Endothelial cell of umbilical vein (primary cell): ENCODE measurements at regions not wholly inside any gene's neighbourhood (a gene's known extent, or its start where the extent isn't known, plus 50 kb on each side); places are given as distances from the start of the nearest gene placed in this dataset.
"Not testable (repeated sequence)": the region's sequence is repeated elsewhere in the genome, so short reads cannot be mapped to it uniquely, and the experiment has no call there.

Experiments
- BruUV-seq: library from RNA; stranded (reverse); fragments of 400-500 nt; replicated peaks from 2 replicates; lab custom pipeline; 2021; lab: Mats Ljungman, UMichigan
- CTCF ChIA-PET: fragments of 300-600, 350-600 bp; sonication (Branson Sonifier 250); formaldehyde crosslinking; loops from one replicate; lab custom pipeline; 2021; ENCODE audit warnings: antibody characterized with exemption, inconsistent platforms; lab: Charles Lee
- POLR2A ChIA-PET: fragments of 300-600, 350-600 bp; sonication (Branson Sonifier 250); formaldehyde crosslinking; loops from one replicate; lab custom pipeline; 2021; ENCODE audit warnings: antibody characterized with exemption, inconsistent platforms; lab: Charles Lee
- DNase-seq: peaks from one replicate; pipeline ENCODE4 v3.0.0-alpha.2; 2011; ENCODE audit warnings: low read depth, low spot score
- FAIRE-seq: peaks from 2 replicates; lab custom pipeline; 2011; peaks lifted over from hg19 to GRCh38; lab: Jason Lieb, UNC
- H2AFZ ChIP-seq: 2 replicates; pipeline ENCODE4 v1.6.0; 2012; ENCODE audit warnings: low read depth, low read length, control low read depth, inconsistent platforms
- H3K27ac ChIP-seq: 2 replicates; pipeline ENCODE4 v1.5.1; 2011; ENCODE audit warnings: low read depth, mild to moderate bottlenecking, control low read depth, low read length, moderate library complexity; ENCODE audit not compliant: insufficient read depth
- H3K27me3 ChIP-seq, 2 experiments: 2 replicates each; pipeline versions ENCODE4 v1.6.0 to v1.6.1; 2011; ENCODE audit warnings: low read length in 2 of 2, mixed read lengths in 1 of 2; ENCODE audit not compliant: control insufficient read depth in 2 of 2, insufficient read depth in 2 of 2
- H3K36me3 ChIP-seq, 2 experiments: 2 replicates in 1 of 2; 3 replicates in 1 of 2; pipeline ENCODE4 v1.5.1; 2011; ENCODE audit warnings: low read length in 2 of 2, mild to moderate bottlenecking in 1 of 2, moderate library complexity in 1 of 2; ENCODE audit not compliant: control insufficient read depth in 2 of 2, insufficient read depth in 2 of 2; ENCODE audit errors: extremely low read depth in 1 of 2
- H3K4me1 ChIP-seq: 3 replicates; pipeline ENCODE4 v1.5.1; 2011; ENCODE audit warnings: mild to moderate bottlenecking, low read length; ENCODE audit not compliant: control insufficient read depth, insufficient read depth; ENCODE audit errors: extremely low read depth
- H3K4me2 ChIP-seq: 2 replicates; pipeline ENCODE4 v1.6.1; 2011; ENCODE audit warnings: low read length, control low read depth, mixed read lengths; ENCODE audit not compliant: insufficient read depth
- H3K4me3 ChIP-seq, 3 experiments: fragments of 200-600 bp in 1 of 3; sonication (generic), shearing (Covaris generic) in 1 of 3; replicated peaks in 1 of 3; 2 replicates each; pipeline ENCODE4 v1.5.1; 2011 to 2016; ENCODE audit warnings: control low read depth in 3 of 3, low read length in 3 of 3, mild to moderate bottlenecking in 2 of 3, inconsistent platforms in 1 of 3, low read depth in 1 of 3, moderate library complexity in 1 of 3; ENCODE audit not compliant: insufficient read depth in 1 of 3
- H3K79me2 ChIP-seq: 2 replicates; pipeline ENCODE4 v1.6.0; 2012; ENCODE audit warnings: low read length, inconsistent platforms; ENCODE audit not compliant: control insufficient read depth, insufficient read depth
- H3K9ac ChIP-seq: replicated peaks from 2 replicates; pipeline ENCODE3; 2011; ENCODE audit warnings: low read length, control low read depth; ENCODE audit not compliant: insufficient read depth; ENCODE audit errors: extremely low read depth
- H3K9me1 ChIP-seq: replicated peaks from 3 replicates; pipeline ENCODE4 v1.6.0; 2011; ENCODE audit warnings: mild to moderate bottlenecking, low read length; ENCODE audit not compliant: control insufficient read depth, insufficient read depth; ENCODE audit errors: extremely low read depth
- H3K9me3 ChIP-seq: replicated peaks from 2 replicates; pipeline ENCODE4 v1.5.1; 2012; ENCODE audit warnings: low read length, inconsistent platforms; ENCODE audit not compliant: control insufficient read depth, insufficient read depth
- H4K20me1 ChIP-seq: replicated peaks from 2 replicates; pipeline ENCODE3; 2011; ENCODE audit warnings: mild to moderate bottlenecking, low read length; ENCODE audit not compliant: control insufficient read depth, insufficient read depth; ENCODE audit errors: extremely low read depth
- EZH2 ChIP-seq: IDR thresholded peaks from 2 replicates; pipeline ENCODE4 v1.6.1; 2012; ENCODE audit warnings: borderline replicate concordance, low read depth, mild to moderate bottlenecking, moderate library complexity, low read length, inconsistent platforms; ENCODE audit not compliant: severe bottlenecking
- FOS ChIP-seq: IDR thresholded peaks from 2 replicates; pipeline ENCODE4 v1.6.1; 2011; ENCODE audit warnings: mild to moderate bottlenecking, low read length, moderate library complexity, borderline replicate concordance; ENCODE audit not compliant: insufficient read depth
- GATA2 ChIP-seq: IDR thresholded peaks from 2 replicates; pipeline ENCODE4 v1.7.0; 2011; ENCODE audit warnings: low read depth, mild to moderate bottlenecking, moderate library complexity, mixed read lengths, low read length; ENCODE audit not compliant: insufficient read length, insufficient read depth
- JUN ChIP-seq: IDR thresholded peaks from 2 replicates; pipeline ENCODE4 v1.6.1; 2011; ENCODE audit warnings: borderline replicate concordance, low read depth; ENCODE audit not compliant: insufficient read length, insufficient read depth
- MYC ChIP-seq: IDR thresholded peaks from one replicate; pipeline ENCODE4 v1.6.1; 2011; ENCODE audit warnings: mild to moderate bottlenecking, low read depth, low read length
- POLR2A ChIP-seq: IDR thresholded peaks from 2 replicates; pipeline ENCODE4 v1.6.1; 2012; ENCODE audit warnings: low read depth, mild to moderate bottlenecking, control low read depth, low read length
- POLR2AphosphoS5 ChIP-seq: IDR thresholded peaks from 2 replicates; pipeline ENCODE4 v1.6.1; 2012; ENCODE audit warnings: low read depth, mild to moderate bottlenecking, control low read depth, low read length, moderate library complexity; ENCODE audit not compliant: insufficient read depth
- dilution Hi-C: fragments of 300-500 bp; cut with MboI; formaldehyde crosslinking; loops from one replicate; pipeline ENCODE4 v1.15.0; 2019; ENCODE audit warnings: low sequenced_read_pairs; ENCODE audit not compliant: extremely low pct_ligation_motif_present
- intact Hi-C: fragments of 100-400 bp; cut with micrococcal nuclease; formaldehyde crosslinking; loops from one replicate; pipeline ENCODE4 v1.10.0; 2022
- TF ChIP-seq, protein P1 (sequence below), 2 donors: IDR thresholded peaks; 1 replicate in 1 of 2; 2 replicates in 1 of 2; pipeline ENCODE4 v1.5.1; 2011; ENCODE audit warnings: low read length in 2 of 2, mild to moderate bottlenecking in 2 of 2, moderate library complexity in 2 of 2, control low read depth in 1 of 2, inconsistent platforms in 1 of 2, low read depth in 1 of 2; ENCODE audit not compliant: insufficient read depth in 1 of 2; ENCODE audit errors: extremely low read depth in 1 of 2
- TF ChIP-seq, protein P2 (sequence below): IDR thresholded peaks from 2 replicates; pipeline ENCODE4 v1.6.1; 2011; ENCODE audit not compliant: insufficient read depth, insufficient read length

DNA sequence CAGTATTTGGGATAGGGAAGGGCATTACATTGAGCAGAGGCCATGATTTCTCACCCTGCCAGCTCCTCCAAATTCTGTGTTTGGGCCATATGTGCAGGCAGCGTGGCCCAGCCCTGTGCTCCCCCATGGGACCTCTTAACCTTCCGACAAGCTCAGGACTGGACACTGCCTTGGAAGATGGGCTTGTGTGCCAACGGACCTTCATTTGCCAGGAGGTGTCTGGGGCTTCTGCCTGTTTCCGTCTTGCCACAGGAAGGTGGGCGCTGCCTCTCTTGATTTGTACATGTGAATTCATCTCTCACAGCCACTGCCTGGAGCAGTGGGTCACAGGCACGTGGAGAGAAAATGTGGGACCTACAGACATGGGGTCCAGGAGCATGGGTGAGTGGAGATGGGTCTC is 272.6 kb downstream of the CCSER2 start:
- no peaks in the 10 kb centered on the region for H3K9me3 ChIP-seq
- dilution Hi-C loops (no loop called here), intact Hi-C loops (no loop called here)
- H3K79me2 ChIP-seq = no peaks in the 10 kb centered on the region
- CTCF ChIA-PET = no interaction called here
- no peak overlapping the region for H3K9ac ChIP-seq
- no peaks in the 10 kb centered on the region for H3K27me3 ChIP-seq
- FAIRE-seq = no peak
- H3K4me2 ChIP-seq = no peak overlapping the region
- no peak for DNase-seq
- no peaks in the 10 kb centered on the region for H4K20me1 ChIP-seq
- no peak overlapping the region for H3K27ac ChIP-seq
- POLR2A ChIA-PET = no interaction called here
- no peak overlapping the region for H3K4me3 ChIP-seq
- no peaks in the 10 kb centered on the region for H3K4me1 ChIP-seq
- no peak overlapping the region for H2AFZ ChIP-seq
- H3K36me3 ChIP-seq = no peaks in the 10 kb centered on the region
- no peak for TF ChIP-seq POLR2A
- no peak for TF ChIP-seq JUN
- no peak for TF ChIP-seq POLR2AphosphoS5
- TF ChIP-seq, protein P1, sequence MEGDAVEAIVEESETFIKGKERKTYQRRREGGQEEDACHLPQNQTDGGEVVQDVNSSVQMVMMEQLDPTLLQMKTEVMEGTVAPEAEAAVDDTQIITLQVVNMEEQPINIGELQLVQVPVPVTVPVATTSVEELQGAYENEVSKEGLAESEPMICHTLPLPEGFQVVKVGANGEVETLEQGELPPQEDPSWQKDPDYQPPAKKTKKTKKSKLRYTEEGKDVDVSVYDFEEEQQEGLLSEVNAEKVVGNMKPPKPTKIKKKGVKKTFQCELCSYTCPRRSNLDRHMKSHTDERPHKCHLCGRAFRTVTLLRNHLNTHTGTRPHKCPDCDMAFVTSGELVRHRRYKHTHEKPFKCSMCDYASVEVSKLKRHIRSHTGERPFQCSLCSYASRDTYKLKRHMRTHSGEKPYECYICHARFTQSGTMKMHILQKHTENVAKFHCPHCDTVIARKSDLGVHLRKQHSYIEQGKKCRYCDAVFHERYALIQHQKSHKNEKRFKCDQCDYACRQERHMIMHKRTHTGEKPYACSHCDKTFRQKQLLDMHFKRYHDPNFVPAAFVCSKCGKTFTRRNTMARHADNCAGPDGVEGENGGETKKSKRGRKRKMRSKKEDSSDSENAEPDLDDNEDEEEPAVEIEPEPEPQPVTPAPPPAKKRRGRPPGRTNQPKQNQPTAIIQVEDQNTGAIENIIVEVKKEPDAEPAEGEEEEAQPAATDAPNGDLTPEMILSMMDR (IDR thresholded peaks at IDR 0.05; ENCODE audit: extremely low read depth in 1 of 2, insufficient read depth in 1 of 2, low read depth in 1 of 2, low read length in 2 of 2) = no peak
- no peak for TF ChIP-seq EZH2
- TF ChIP-seq, protein P2, sequence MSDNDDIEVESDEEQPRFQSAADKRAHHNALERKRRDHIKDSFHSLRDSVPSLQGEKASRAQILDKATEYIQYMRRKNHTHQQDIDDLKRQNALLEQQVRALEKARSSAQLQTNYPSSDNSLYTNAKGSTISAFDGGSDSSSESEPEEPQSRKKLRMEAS = no peak
- TF ChIP-seq MYC = no peak
- no peak for TF ChIP-seq GATA2
- TF ChIP-seq FOS = no peak
- H3K9me1 ChIP-seq = no peaks in the 10 kb centered on the region
- no TSS peak for BruUV-seq

DNA sequence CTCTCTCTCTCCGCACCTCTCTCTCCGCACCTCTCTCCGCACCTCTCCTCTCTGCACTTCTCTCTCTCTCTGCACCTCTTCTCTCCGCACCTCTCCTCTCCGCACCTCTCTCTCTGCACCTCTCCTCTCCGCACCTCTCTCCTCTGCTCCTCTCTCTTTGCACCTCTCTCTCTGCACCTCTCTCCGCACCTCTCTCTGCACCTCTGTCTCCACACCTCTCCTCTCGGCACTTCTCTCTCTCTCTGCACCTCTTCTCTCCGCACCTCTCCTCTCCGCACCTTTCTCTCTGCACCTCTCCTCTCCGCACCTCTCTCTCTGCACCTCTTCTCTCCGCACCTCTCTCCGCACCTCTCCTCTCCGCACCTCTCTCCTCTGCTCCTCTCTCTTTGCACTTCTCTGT is 274.2 kb downstream of the CCSER2 start:
- H2AFZ ChIP-seq, H3K79me2 ChIP-seq, H3K27me3 ChIP-seq, BruUV-seq, H3K9me1 ChIP-seq, H3K4me2 ChIP-seq, DNase-seq, FAIRE-seq, H3K9ac ChIP-seq, H3K4me3 ChIP-seq, dilution Hi-C loops, POLR2A ChIA-PET, H3K27ac ChIP-seq, H3K36me3 ChIP-seq, H3K9me3 ChIP-seq, H3K4me1 ChIP-seq, intact Hi-C loops, H4K20me1 ChIP-seq, CTCF ChIA-PET: not testable (repeated sequence)
